Activated CD4-positive, alpha-beta T cell treated with anti-CD3 and anti-CD28 coated beads, Interleukin-2, amount 10 ng/mL, durations not matched to agents 7 days and 5 days (primary cell): ENCODE measurements at regions not wholly inside any gene's neighbourhood (a gene's known extent, or its start where the extent isn't known, plus 50 kb on each side); places are given as distances from the start of the nearest gene placed in this dataset.

Experiments used
- CTCF ChIA-PET: fragments of 350-600 bp; sonication (Branson Sonifier 250); formaldehyde crosslinking; loops from one replicate; lab custom pipeline; 2021; ENCODE audit warnings: antibody characterized with exemption; lab: Charles Lee
- POLR2A ChIA-PET: fragments of 350-600 bp; sonication (Branson Sonifier 250); formaldehyde crosslinking; loops from one replicate; lab custom pipeline; 2021; ENCODE audit warnings: antibody characterized with exemption; lab: Charles Lee
- DNase-seq: peaks from one replicate; pipeline ENCODE4 v3.0.0-alpha.2; 2020
- H3K27ac Mint-ChIP-seq: one replicate; pipeline ENCODE4 v1.8.0; 2021; ENCODE audit warnings: mild to moderate bottlenecking, moderate library complexity, mixed read lengths
- H3K27me3 Mint-ChIP-seq: one replicate; pipeline ENCODE4 v1.8.0; 2021; ENCODE audit warnings: mixed read lengths
- H3K36me3 Mint-ChIP-seq: one replicate; pipeline ENCODE4 v1.8.0; 2021; ENCODE audit warnings: low read depth, mixed read lengths
- H3K4me1 Mint-ChIP-seq: one replicate; pipeline ENCODE4 v1.8.0; 2021; ENCODE audit warnings: mixed read lengths
- H3K4me3 Mint-ChIP-seq: one replicate; pipeline ENCODE4 v1.8.0; 2021; ENCODE audit warnings: mild to moderate bottlenecking, moderate library complexity, mixed read lengths
- H3K9me3 Mint-ChIP-seq: one replicate; pipeline ENCODE4 v1.8.0; 2021; ENCODE audit warnings: mixed read lengths

DNA sequence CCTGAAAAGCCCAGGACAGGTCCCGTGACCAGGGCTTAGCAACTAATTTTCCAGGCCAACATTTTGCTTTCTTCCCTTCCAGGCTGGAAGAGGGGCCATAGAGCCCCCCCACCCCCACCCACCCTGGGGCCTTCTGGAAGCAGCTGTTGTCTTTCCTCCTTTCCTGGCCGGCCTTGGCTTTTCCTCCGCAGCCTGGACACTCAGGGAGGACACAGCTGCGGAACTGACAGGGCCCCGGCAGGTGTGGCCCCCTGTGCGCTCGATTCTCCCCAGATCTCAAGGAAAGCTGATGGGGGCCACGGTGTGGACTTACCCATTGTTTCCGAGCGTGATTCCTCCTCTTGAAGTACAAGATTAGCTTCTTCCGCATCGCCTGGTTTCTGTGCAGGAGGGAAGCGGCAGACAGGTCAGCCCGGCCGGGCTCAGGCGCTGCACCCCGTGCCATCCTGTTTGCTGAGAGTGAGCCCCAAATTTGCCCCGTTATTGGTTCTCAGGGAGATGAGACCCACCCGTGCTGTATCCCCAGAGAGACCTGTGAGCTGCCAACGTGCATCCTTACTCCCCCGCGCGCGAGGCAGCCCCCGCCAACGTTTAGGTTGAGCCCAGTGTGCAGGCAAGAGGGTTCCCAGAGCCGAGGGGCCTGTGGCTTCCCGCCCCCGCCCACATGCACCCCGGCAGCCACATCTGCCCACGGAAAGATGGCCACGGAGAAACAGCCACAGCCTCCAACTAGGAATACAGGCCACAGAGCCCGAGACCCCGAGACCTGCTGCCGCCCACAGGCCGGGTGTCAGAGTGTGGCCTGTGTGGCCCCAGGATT is 129.6 kb downstream of the NCOR2 start:
- H3K27ac Mint-ChIP-seq = no peak overlapping the region
- CTCF ChIA-PET = interaction anchor here (1.0 kb wide), 1 partner anchor 11 kb away, joined by 3 read pairs; no protein-coding TSS in a partner anchor
- no peaks in the 10 kb centered on the region for H3K27me3 Mint-ChIP-seq
- peaks cover 7% of the 10 kb centered on the region for H3K36me3 Mint-ChIP-seq
- no peaks in the 10 kb centered on the region for H3K9me3 Mint-ChIP-seq
- POLR2A ChIA-PET = no interaction called here
- peaks cover 2% of the 10 kb centered on the region for H3K4me1 Mint-ChIP-seq
- H3K4me3 Mint-ChIP-seq = no peak overlapping the region
- DNase-seq = no peak

DNA sequence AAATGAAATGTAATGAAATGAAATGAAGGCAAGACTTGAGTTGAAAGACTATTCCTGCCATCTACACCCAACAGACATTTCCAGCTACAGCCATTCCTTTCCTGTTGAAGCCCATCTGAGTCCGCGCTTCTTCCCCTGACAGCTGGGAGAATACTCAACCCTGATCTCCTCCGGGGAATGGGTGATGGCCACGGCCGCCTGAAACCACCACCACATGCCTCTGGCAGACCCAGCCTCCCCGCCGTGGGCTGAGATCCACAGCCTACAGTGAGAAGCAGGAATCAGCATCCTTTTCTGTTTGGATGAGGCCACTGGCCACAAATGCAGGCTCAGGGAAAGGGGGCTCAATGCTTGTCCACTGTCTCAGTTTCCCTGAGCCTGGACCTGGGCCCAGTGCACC is 130.3 kb downstream of the NCOR2 start:
- peaks cover 9% of the 10 kb centered on the region for H3K36me3 Mint-ChIP-seq
- no peaks in the 10 kb centered on the region for H3K9me3 Mint-ChIP-seq
- H3K4me1 Mint-ChIP-seq = peaks cover 2% of the 10 kb centered on the region
- no peak overlapping the region for H3K27ac Mint-ChIP-seq
- ChIA-PET CTCF (interaction anchor here (1.0 kb wide), 1 partner anchor 10 kb away, joined by 3 read pairs; no protein-coding TSS in a partner anchor), POLR2A (no interaction called here)
- no peak overlapping the region for H3K4me3 Mint-ChIP-seq
- no peak for DNase-seq
- no peaks in the 10 kb centered on the region for H3K27me3 Mint-ChIP-seq

GRCh38 chr12:124436366-124436765 is 131.0 kb downstream of the NCOR2 start:
- ChIA-PET CTCF (interaction anchor here (1.0 kb wide), 1 partner anchor 9 kb away, joined by 3 read pairs; no protein-coding TSS in a partner anchor), POLR2A (no interaction called here)
- peaks cover 13% of the 10 kb centered on the region for H3K36me3 Mint-ChIP-seq
- no peaks in the 10 kb centered on the region for H3K27me3 Mint-ChIP-seq
- H3K9me3 Mint-ChIP-seq = peaks cover 6% of the 10 kb centered on the region
- H3K27ac Mint-ChIP-seq = no peak overlapping the region
- no peaks in the 10 kb centered on the region for H3K4me1 Mint-ChIP-seq
- no peak overlapping the region for H3K4me3 Mint-ChIP-seq
- no peak for DNase-seq

DNA sequence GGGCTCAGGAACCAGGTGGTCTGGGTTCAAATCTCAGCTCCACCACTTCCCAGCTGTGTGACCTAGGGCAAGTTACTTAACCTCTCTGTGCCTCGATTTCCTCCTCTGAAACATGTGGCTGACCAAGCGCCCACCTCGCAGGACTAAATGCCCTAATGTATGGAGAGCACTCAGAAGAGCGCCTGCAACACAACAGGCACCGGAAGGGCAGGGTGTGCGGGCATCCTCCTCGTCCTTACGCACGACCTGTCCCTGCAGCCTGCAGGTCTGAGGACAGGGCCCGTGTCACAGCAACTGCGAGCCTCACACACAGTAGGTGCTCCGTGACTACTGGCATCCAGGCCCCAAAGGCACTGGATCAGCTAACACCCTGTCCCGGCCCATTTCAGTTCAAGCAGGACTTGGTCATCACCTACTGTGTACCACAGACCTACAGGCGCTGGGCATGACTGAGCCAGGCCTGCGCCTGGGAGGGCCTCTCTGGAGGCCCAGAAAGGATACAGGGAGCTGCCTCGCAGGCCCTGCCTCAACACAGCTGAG is 131.5 kb downstream of the NCOR2 start:
- peaks cover 12% of the 10 kb centered on the region for H3K36me3 Mint-ChIP-seq
- no peaks in the 10 kb centered on the region for H3K4me1 Mint-ChIP-seq
- CTCF ChIA-PET = interaction anchor here (0.5 kb wide), 1 partner anchor 457 kb away, joined by 4 read pairs; no protein-coding TSS in a partner anchor
- H3K4me3 Mint-ChIP-seq = no peak overlapping the region
- no peaks in the 10 kb centered on the region for H3K27me3 Mint-ChIP-seq
- no peak for DNase-seq
- POLR2A ChIA-PET = no interaction called here
- no peak overlapping the region for H3K27ac Mint-ChIP-seq
- peaks cover 6% of the 10 kb centered on the region for H3K9me3 Mint-ChIP-seq

GRCh38 chr12:124434951-124435805 is 132.2 kb downstream of the NCOR2 start:
- peaks cover 6% of the 10 kb centered on the region for H3K9me3 Mint-ChIP-seq
- H3K27me3 Mint-ChIP-seq = no peaks in the 10 kb centered on the region
- CTCF ChIA-PET = interaction anchor here (0.5 kb wide), 1 partner anchor 458 kb away, joined by 4 read pairs; no protein-coding TSS in a partner anchor
- H3K4me3 Mint-ChIP-seq = no peak overlapping the region
- H3K4me1 Mint-ChIP-seq = no peaks in the 10 kb centered on the region
- H3K27ac Mint-ChIP-seq = no peak overlapping the region
- POLR2A ChIA-PET = no interaction called here
- DNase-seq = no peak
- H3K36me3 Mint-ChIP-seq = peaks cover 16% of the 10 kb centered on the region

DNA sequence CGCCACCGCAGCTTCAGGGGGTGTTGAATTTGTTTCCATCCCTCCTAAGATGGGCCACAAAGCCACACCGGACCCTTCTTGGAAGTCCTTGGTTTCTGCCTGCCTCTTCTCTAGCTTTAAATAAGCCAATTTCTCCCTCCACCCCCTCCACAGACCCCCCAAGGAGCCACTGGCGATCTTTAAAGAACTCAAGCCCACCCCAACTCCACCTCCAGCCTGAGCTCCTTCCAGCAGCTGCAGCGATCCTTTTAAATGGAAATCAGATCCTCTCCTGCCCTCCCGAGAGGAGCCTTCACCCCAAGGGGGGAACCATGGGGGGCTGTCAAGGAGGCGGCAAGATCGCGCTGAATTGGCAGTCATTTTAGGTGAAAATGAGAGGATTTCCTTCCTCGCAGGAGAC is 133.1 kb downstream of the NCOR2 start:
- Mint-ChIP-seq H3K4me3 (no peak overlapping the region), H3K36me3 (peaks cover 16% of the 10 kb centered on the region), H3K27ac (no peak overlapping the region), H3K4me1 (no peaks in the 10 kb centered on the region), H3K9me3 (peaks cover 6% of the 10 kb centered on the region), H3K27me3 (no peaks in the 10 kb centered on the region)
- POLR2A ChIA-PET = no interaction called here
- no peak for DNase-seq
- CTCF ChIA-PET = no interaction called here

GRCh38 chr12:124433879-124434278 is 133.5 kb downstream of the NCOR2 start:
- no peak overlapping the region for H3K4me3 Mint-ChIP-seq
- no peak for DNase-seq
- peaks cover 6% of the 10 kb centered on the region for H3K9me3 Mint-ChIP-seq
- H3K27me3 Mint-ChIP-seq = no peaks in the 10 kb centered on the region
- H3K36me3 Mint-ChIP-seq = peaks cover 16% of the 10 kb centered on the region
- no peak overlapping the region for H3K27ac Mint-ChIP-seq
- ChIA-PET CTCF (no interaction called here), POLR2A (no interaction called here)
- no peaks in the 10 kb centered on the region for H3K4me1 Mint-ChIP-seq

DNA sequence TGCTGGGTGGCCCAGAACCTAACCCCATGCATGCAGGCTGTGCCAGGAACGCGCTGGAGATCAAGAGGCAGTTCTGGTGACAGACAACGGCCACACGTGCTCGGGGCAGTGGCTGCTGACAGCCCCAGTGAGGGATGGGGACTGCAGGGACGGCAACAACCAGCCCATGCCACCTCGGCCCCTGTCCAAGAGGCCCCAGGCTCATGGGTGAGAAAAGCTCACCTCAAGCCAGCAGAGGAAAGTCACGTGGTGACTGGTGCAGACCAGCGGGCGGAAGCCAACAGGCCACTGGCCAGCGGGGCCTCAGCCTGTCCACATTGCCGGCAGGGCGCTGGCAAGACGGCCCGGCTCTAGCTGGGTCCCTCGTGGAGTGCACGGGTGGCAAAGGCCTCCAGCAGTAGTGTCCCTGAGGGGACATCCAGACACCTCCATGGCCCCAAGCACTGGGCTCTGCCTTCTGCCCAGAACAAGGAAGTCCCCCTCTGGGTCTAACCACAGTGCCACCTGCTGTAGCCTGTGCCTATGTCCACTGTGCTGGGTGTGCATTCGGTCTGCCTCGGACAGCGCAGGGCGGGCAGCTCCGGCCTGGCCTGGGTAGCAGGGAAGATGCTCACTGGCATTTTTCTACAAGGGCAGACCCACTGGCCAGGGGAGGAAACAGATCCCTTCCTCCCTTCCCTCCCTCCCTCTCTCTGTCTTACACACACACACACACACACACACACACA is 134.1 kb downstream of the NCOR2 start:
- Mint-ChIP-seq H3K27ac (no peak overlapping the region), H3K9me3 (peaks cover 6% of the 10 kb centered on the region), H3K36me3 (peaks cover 16% of the 10 kb centered on the region), H3K4me1 (no peaks in the 10 kb centered on the region), H3K4me3 (no peak overlapping the region), H3K27me3 (no peaks in the 10 kb centered on the region)
- ChIA-PET CTCF (no interaction called here), POLR2A (no interaction called here)
- DNase-seq = no peak

DNA sequence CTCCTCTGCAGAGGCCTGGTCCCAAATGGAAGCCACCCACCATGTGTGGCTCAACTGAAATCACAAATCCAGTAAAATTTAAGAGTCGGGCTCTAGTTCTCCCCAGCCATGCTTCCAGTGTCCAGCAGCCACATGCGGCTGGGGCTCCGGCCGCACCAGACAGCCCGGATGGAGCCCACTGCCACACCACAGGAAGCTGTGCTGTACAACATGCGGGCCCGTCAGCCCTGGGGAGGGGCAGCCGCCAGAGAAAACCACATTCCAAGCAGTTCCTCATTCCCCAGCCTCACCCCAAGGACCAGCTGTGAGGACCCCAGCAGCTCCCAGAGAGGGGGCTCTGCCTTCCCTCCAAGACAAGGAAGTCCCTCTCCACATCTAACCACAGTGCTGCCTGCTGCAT is 135.0 kb downstream of the NCOR2 start:
- POLR2A ChIA-PET = no interaction called here
- DNase-seq = no peak
- H3K27me3 Mint-ChIP-seq = no peaks in the 10 kb centered on the region
- H3K4me1 Mint-ChIP-seq = no peaks in the 10 kb centered on the region
- no peak overlapping the region for H3K27ac Mint-ChIP-seq
- H3K4me3 Mint-ChIP-seq = no peak overlapping the region
- peaks cover 6% of the 10 kb centered on the region for H3K9me3 Mint-ChIP-seq
- CTCF ChIA-PET = no interaction called here
- H3K36me3 Mint-ChIP-seq = peaks cover 16% of the 10 kb centered on the region

DNA sequence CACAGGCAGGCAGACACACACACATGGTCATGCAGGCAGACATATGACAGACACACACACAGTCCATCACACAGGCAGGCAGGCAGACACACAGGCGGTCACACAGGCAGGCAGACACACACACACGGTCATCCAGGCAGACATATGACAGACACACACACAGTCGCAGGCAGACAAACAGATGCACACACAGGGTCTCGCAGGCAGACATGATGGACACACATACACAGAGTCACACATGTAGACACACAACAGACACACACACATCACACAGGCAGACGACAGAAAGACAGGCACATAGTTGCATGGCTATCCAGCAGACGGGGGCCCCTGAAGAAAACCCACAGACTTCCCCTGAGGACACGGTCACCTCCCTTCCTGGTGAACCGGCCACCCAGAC is 135.4 kb downstream of the NCOR2 start:
- H3K27me3 Mint-ChIP-seq = no peaks in the 10 kb centered on the region
- no peak for DNase-seq
- ChIA-PET CTCF (no interaction called here), POLR2A (no interaction called here)
- peaks cover 6% of the 10 kb centered on the region for H3K9me3 Mint-ChIP-seq
- peaks cover 16% of the 10 kb centered on the region for H3K36me3 Mint-ChIP-seq
- H3K4me3 Mint-ChIP-seq = no peak overlapping the region
- H3K27ac Mint-ChIP-seq = no peak overlapping the region
- H3K4me1 Mint-ChIP-seq = no peaks in the 10 kb centered on the region

DNA sequence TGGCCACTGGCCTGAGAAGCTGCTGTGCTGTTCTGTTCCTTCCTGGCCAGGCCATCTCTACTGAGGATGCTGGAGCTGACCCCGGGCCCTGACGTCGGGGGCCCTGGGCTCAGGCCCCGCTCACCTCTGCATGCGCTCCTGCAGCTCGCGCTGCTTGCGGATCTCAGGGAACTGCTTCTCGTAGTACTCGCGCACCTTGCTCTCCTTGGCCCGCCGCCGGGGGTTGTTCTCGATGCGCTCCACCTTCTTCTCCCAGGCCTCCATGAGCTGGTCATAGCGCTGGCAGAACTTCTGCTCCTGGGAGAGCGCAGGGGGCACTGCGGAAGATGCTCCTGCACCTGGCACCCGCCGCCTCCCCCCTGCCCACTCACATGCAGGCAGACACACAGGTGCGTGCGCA is 135.6 kb downstream of the RFLNA start:
- no peak for DNase-seq
- no peak overlapping the region for H3K4me3 Mint-ChIP-seq
- peaks cover 16% of the 10 kb centered on the region for H3K36me3 Mint-ChIP-seq
- H3K4me1 Mint-ChIP-seq = no peaks in the 10 kb centered on the region
- peaks cover 6% of the 10 kb centered on the region for H3K9me3 Mint-ChIP-seq
- POLR2A ChIA-PET = no interaction called here
- CTCF ChIA-PET = no interaction called here
- no peak overlapping the region for H3K27ac Mint-ChIP-seq
- no peaks in the 10 kb centered on the region for H3K27me3 Mint-ChIP-seq

GRCh38 chr12:124429535-124429934 is 134.6 kb downstream of the RFLNA start:
- no peak for DNase-seq
- no peak overlapping the region for H3K27ac Mint-ChIP-seq
- no peaks in the 10 kb centered on the region for H3K4me1 Mint-ChIP-seq
- H3K9me3 Mint-ChIP-seq = peaks cover 6% of the 10 kb centered on the region
- H3K27me3 Mint-ChIP-seq = no peaks in the 10 kb centered on the region
- ChIA-PET POLR2A (no interaction called here), CTCF (interaction anchor here (0.5 to 1.1 kb wide), 2 partner anchors 11 to 37 kb away, joined by 3 read pairs; no protein-coding TSS in a partner anchor)
- H3K4me3 Mint-ChIP-seq = no peak overlapping the region
- peaks cover 16% of the 10 kb centered on the region for H3K36me3 Mint-ChIP-seq
